GM19463 (cell line): ENCODE measurements at regions not wholly inside any gene's neighbourhood (a gene's known extent, or its start where the extent isn't known, plus 50 kb on each side); places are given as distances from the start of the nearest gene placed in this dataset.

Source experiments
- ATAC-seq: cut with Tn5 transposase; IDR thresholded peaks from one replicate; pipeline ENCODE4 v1.9.1; 2021; ENCODE audit warnings: mild to moderate bottlenecking, moderate library complexity; ENCODE audit not compliant: unreplicated experiment

DNA sequence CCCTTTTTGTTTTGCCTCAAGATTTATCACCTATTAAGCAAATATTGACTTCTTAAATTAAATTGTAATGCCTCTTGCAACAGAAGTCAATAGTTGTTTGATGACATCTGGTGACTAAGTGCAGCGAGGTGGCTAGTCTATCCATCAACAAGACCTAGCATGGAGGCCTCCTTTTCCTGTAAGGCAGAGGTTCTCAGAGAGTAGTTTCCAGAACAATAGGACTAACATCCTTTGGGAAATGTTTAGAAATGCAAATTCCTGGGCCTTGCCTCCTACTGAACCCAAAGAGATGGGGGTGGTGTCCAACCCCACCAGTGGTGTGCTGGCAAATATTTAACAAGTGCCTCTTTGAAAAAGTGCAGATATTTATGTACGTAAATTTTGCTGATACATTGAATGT, 143.7 kb downstream of the SCP2D1 start:
- no peak for ATAC-seq

GRCh38 chr20:18971121-18971520, 157.5 kb downstream of the SCP2D1 start:
- no peak for ATAC-seq

DNA sequence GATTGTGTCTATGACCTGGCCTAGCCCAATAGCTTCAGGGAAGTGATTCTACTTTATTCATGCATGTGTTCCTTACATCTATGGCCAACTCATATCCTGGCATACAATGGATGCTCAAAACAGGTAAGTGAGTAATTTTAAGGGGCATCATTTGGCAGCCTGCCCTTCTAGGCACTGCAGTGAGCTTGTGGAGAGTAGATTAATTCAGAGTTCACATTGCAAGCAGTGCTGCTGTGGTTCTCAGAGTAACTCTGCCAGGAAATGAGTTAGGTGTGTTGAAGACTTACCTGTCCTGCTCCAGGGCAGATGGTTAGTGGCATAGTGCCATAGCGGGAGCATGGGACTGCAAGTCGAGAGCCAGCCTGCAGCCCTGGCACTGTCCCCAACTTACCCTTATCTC, 158.0 kb downstream of the SCP2D1 start:
- no peak for ATAC-seq

DNA sequence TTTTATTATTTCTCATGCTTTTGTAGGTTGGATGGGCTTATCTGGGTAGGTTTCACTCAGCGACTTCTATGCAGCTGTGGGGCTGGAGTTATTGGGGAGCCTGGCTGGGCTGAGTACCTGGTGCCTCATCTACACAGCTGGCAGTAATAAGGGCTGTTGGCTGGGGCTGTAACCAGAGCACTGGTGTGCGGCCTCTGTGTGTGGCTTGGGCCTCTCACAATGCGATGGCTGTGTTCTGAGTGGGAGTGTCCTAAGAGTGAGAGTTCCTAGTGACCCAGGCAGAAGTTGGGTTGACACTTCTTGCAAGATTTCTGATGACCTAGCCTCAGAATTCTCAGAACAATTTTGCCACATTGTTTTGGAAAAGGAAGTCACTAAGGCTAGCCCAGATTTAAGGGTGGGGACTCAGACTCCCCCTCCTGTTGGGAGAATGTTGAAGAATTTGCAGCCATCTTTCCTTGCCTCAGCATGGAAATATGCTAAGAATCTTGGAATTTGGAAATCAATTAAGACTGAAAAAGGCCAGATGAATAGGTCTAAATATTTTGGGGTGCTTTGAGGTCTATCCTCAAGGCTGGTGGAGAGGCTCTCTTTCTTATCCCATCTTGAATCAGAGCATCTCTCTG, 158.8 kb downstream of the SCP2D1 start:
- ATAC-seq = no peak

GRCh38 chr20:18973529-18974173, 160.1 kb downstream of the SCP2D1 start:
- ATAC-seq = no peak

DNA sequence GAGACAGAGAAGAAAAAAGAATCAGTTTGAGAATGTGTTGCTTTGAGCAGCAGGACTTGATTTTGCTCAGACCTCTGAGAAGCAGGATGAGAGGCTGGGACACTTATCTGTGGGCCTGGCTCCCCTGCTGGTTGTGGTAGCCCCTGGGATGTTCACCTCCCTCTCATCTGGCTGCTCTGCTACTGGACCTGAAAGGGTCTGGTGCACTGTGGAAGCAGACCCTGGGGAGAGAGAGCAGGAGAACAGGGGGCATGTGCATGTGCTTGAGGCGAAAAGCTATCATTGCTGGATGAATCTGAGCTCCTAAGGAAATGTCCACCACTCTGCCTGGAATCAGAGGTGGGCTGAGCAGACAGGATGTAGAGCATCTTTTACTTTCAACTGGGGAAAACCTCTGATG, 161.1 kb downstream of the SCP2D1 start:
- no peak for ATAC-seq

DNA sequence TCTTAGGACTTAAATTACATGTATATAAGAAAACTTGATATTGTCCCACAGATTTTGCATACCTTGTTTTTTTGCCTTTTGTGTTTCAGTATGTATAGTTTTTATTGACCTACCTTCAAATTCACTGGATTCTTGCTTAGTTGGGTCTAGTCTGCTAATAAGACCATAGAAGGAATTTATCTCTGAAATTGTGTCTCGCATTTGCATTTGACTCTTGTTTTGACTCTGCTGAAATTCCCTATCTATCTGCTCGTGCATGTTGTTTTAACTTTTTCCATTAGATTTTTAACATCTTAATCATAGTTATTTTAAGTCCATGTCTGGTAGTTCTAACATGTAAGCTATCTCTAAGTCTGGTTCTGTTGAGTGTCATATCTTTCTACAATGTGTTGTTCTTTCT, 163.9 kb downstream of the SCP2D1 start:
- ATAC-seq = no peak

DNA sequence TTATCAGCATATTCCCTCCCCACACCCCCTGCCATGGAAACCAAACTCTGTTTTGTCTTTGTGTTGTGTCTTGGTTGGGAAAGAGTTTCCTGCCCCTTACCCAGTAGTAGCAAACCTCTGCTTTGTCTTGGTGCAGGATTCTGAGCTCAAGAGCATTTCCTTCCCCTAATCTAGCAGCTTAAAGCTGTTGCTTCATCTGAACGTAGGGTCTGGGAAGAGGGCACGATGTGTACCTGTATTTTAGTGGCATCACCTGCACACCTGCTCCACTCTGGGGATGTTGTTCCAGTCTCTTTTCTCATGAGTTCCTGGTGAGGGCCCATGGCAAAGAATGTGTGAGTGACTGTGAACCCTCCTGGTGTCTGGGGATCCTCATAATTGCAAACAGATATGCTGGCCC, 164.7 kb downstream of the SCP2D1 start:
- no peak for ATAC-seq

- no peak for ATAC-seq
These were observed 165.5 kb downstream of the SCP2D1 start for GRCh38 chr20:18979132-18979531.

DNA sequence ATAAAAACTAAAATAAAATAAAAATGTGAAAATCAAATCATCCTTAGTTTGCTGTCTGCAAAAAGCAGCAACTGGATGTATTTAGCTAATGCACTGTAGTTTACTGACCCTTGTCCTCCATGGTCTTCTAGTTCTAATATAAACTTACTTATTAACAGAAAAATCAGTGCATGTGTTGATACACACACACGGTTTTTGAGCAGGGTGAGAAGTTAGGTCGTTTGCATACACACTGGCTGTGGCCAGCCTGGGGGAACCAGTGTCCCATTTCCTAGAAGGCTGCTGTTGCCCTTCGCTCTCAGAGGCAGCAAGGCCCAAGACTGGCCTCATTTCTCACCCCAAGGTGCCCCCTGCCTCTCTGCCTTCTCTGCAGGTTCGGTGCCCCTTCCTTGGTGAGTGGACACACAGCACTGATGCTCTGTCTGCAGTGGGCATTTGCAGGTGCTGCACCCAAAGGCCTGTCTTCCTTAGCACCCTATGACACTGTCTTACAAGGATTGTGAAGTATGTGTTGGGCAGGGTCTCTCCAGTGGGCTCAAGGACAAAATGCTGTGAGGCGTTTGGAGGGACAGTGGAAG, 168.5 kb downstream of the SCP2D1 start:
- no peak for ATAC-seq

GRCh38 chr20:18983796-18984195, 170.2 kb downstream of the SCP2D1 start:
- ATAC-seq = no peak

GRCh38 chr20:18984238-18985200, 170.9 kb downstream of the SCP2D1 start:
- ATAC-seq = no peak

GRCh38 chr20:18985551-18985950, 172.0 kb downstream of the SCP2D1 start:
- no peak for ATAC-seq

- no peak for ATAC-seq
These were observed 172.7 kb downstream of the SCP2D1 start for GRCh38 chr20:18986146-18986830.

DNA sequence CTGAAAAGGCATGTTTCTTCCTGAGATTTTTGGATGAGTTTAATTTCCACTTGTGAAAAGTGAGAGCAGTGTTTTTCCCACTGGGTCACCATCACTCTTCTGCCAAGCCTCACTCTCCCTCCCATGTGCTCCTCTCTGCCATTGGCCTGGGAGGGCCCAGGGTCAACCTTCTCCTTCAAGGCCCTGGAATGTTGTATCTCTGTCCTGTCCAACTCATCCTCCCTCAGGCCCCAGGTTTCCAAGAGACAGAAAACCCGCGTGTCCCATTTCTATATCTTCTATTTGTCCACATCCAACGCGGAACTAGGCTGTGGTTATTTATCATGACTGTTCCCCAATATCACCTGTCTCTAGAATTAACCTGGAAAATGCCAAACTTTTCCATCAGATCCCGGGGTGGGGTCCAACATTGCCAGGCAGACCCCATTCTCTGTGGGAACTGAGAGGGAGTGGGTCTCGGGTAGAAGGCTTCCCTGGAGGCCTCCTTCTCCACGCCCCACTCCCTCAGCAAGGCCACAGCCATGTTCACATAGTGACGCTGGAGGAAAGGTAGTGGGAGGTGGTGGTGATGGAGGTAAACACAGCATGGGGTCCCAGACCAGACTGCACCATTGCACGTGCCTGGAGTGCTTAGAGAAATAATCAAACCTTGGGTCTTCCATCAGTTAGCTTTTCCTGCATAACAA, 173.5 kb downstream of the SCP2D1 start:
- no peak for ATAC-seq

GRCh38 chr20:18987781-18988360, 174.3 kb downstream of the SCP2D1 start:
- no peak for ATAC-seq

- ATAC-seq = no peak
These were observed 175.1 kb downstream of the SCP2D1 start for GRCh38 chr20:18988701-18989100.

- no peak for ATAC-seq
These were observed 176.3 kb downstream of the SCP2D1 start for GRCh38 chr20:18989736-18990474.

DNA sequence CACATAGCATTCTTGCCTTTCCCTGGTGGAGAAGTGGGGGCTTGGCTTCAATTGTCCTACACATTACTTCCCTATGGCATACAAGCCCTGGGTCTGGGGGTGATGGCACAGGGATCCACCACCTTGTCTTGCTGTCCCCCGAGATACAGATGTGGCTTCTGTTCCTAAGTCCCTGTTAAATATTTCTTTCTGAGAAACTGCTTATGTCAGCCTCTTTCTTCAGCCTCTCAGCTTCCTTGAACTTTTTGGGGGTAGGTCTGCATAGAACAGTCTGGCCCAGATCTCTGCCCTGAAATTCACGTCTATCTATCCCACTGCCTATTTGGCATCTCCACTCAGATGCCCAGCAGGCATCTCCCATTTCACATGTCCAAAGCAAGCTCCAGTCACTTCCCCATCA, 177.4 kb downstream of the SCP2D1 start:
- ATAC-seq = no peak
